ENCODE measurements at regions not wholly inside any gene's neighbourhood (a gene's known extent, or its start where the extent isn't known, plus 50 kb on each side); places are given as distances from the start of the nearest gene placed in this dataset.

- FAIRE-seq: no peak
Measured at GRCh38 chr3:74766405-74766804, 151.9 kb upstream of the CNTN3 start.

GRCh38 chr3:74763830-74764229, 149.4 kb upstream of the CNTN3 start:
- H3K9ac ChIP-seq (ENCODE audit: insufficient read depth in 1 of 2, low read depth in 2 of 2, low read length in 2 of 2): no peak overlapping the region
- WGBS (ENCODE audit: insufficient coverage, low coverage, missing lambda C conversion rate): 0% methylated on average over 2 of the region's 2 CpGs
- ChIA-PET POLR2A (no interaction called here), CTCF (ENCODE audit: low intra/inter-chr PET ratio) (no interaction called here)
- DNase-seq (ENCODE audit: extremely low read depth in 1 of 4, low spot score in 3 of 4) (no peak), ATAC-seq (no peak), FAIRE-seq (no peak)
- no peaks in the 10 kb centered on the region for H3K79me2 ChIP-seq (ENCODE audit: control insufficient read depth, insufficient read depth, low read length)
- H3K4me1 ChIP-seq (replicated peaks in 1 of 2; ENCODE audit: control insufficient read depth in 2 of 2, insufficient read depth in 2 of 2, low read length in 2 of 2): no peaks in the 10 kb centered on the region
- no peaks in the 10 kb centered on the region for H3K9me3 ChIP-seq (replicated peaks; ENCODE audit: control insufficient read depth, insufficient read depth, low read depth, low read length)
- H3K9me1 ChIP-seq (ENCODE audit: control insufficient read depth, insufficient read depth, low read length): no peaks in the 10 kb centered on the region
- no peaks in the 10 kb centered on the region for H4K20me1 ChIP-seq (replicated peaks; ENCODE audit: control insufficient read depth, insufficient read depth, low read length)
- BruUV-seq (replicated peaks): no TSS peak
- H3K4me3 ChIP-seq: no peak overlapping the region
- H3K36me3 ChIP-seq (ENCODE audit: control insufficient read depth, insufficient read depth, low read length): no peaks in the 10 kb centered on the region
- intact Hi-C loops (cut with micrococcal nuclease) (no loop called here), in situ Hi-C loops (cut with MboI) (no loop called here)
- no peak overlapping the region for H3K27ac ChIP-seq (ENCODE audit: extremely low read depth, low read depth, low read length)
- TF ChIP-seq ID3 (CRISPR knock-in tag; IDR thresholded peaks at IDR 0.05): no peak
- TF ChIP-seq ID3 (tag; IDR thresholded peaks at IDR 0.05): no peak
- no peak for TF ChIP-seq IRF1 (CRISPR knock-in tag; IDR thresholded peaks at IDR 0.05; ENCODE audit: borderline replicate concordance)
- no peak for TF ChIP-seq ZNF395 (CRISPR knock-in tag; IDR thresholded peaks at IDR 0.05)
- no peak for TF ChIP-seq ZNF232 (CRISPR knock-in tag; IDR thresholded peaks at IDR 0.05)
- TF ChIP-seq NFXL1 (CRISPR knock-in tag; IDR thresholded peaks at IDR 0.05): no peak
- TF ChIP-seq CCAR2 (IDR thresholded peaks at IDR 0.05; ENCODE audit: low read depth, low read length): no peak
- TF ChIP-seq SNRNP70 (optimal IDR thresholded peaks at IDR 0.05; ENCODE audit: low read depth, low read length): no peak
- TF ChIP-seq HES1 (IDR thresholded peaks at IDR 0.05; ENCODE audit: low read depth): no peak
- no peak for TF ChIP-seq NCOA6 (IDR thresholded peaks at IDR 0.05)
- no peak for TF ChIP-seq ZNF217 (CRISPR knock-in tag; IDR thresholded peaks at IDR 0.05)
- TF ChIP-seq ZFPM2 (CRISPR knock-in tag; IDR thresholded peaks at IDR 0.05): no peak
- no peaks in the 10 kb centered on the region for H3K27me3 ChIP-seq (ENCODE audit: control insufficient read depth in 2 of 2, insufficient read depth in 2 of 2, low read length in 2 of 2)
- no peak overlapping the region for H2AFZ ChIP-seq (ENCODE audit: low read depth, low read length)
- no peak overlapping the region for H3K4me2 ChIP-seq (ENCODE audit: insufficient read depth, low read length)

More at GRCh38 chr3:74766405-74766804, 151.9 kb upstream of the CNTN3 start:
- TF ChIP-seq NR2F6 (CRISPR knock-in tag; IDR thresholded peaks at IDR 0.05): no peak
- TF ChIP-seq SIN3B (IDR thresholded peaks at IDR 0.05; ENCODE audit: low read depth): no peak
- no peak for TF ChIP-seq RHOXF2B (CRISPR knock-in tag; conservative IDR thresholded peaks at IDR 0.05)
- no peak for TF ChIP-seq BRD4 (IDR thresholded peaks at IDR 0.05)
- no peak for TF ChIP-seq TSC22D4 (tag; IDR thresholded peaks at IDR 0.05)
- TF ChIP-seq ZKSCAN3 (CRISPR knock-in tag; IDR thresholded peaks at IDR 0.05): no peak
- intact Hi-C loops (cut with micrococcal nuclease) (no loop called here), in situ Hi-C loops (cut with MboI) (no loop called here)
- Histone ChIP-seq H3K4me3 (no peak overlapping the region), H3K27me3 (ENCODE audit: control insufficient read depth in 2 of 2, insufficient read depth in 2 of 2, low read length in 2 of 2) (no peaks in the 10 kb centered on the region), H3K9me3 (replicated peaks; ENCODE audit: control insufficient read depth, insufficient read depth, low read depth, low read length) (no peaks in the 10 kb centered on the region), H3K36me3 (ENCODE audit: control insufficient read depth, insufficient read depth, low read length) (no peaks in the 10 kb centered on the region), H2AFZ (ENCODE audit: low read depth, low read length) (no peak overlapping the region), H4K20me1 (replicated peaks; ENCODE audit: control insufficient read depth, insufficient read depth, low read length) (no peaks in the 10 kb centered on the region), H3K9me1 (ENCODE audit: control insufficient read depth, insufficient read depth, low read length) (no peaks in the 10 kb centered on the region), H3K4me1 (replicated peaks in 1 of 2; ENCODE audit: control insufficient read depth in 2 of 2, insufficient read depth in 2 of 2, low read length in 2 of 2) (no peaks in the 10 kb centered on the region), H3K79me2 (ENCODE audit: control insufficient read depth, insufficient read depth, low read length) (no peaks in the 10 kb centered on the region), H3K27ac (ENCODE audit: extremely low read depth, low read depth, low read length) (no peak overlapping the region), H3K9ac (ENCODE audit: insufficient read depth in 1 of 2, low read depth in 2 of 2, low read length in 2 of 2) (no peak overlapping the region), H3K4me2 (ENCODE audit: insufficient read depth, low read length) (no peak overlapping the region)
- CTCF ChIA-PET (ENCODE audit: low intra/inter-chr PET ratio): no interaction called here
- WGBS (ENCODE audit: insufficient coverage, low coverage, missing lambda C conversion rate): 0% methylated on average over 4 of the region's 4 CpGs
- ATAC-seq (no peak), DNase-seq (ENCODE audit: extremely low read depth in 1 of 4, low spot score in 3 of 4) (no peak)
- POLR2A ChIA-PET: no interaction called here
- BruUV-seq (replicated peaks): no TSS peak

Measured in K562 (cell line).